Cardiac fibroblast (primary cell): ENCODE measurements at regions not wholly inside any gene's neighbourhood (a gene's known extent, or its start where the extent isn't known, plus 50 kb on each side); places are given as distances from the start of the nearest gene placed in this dataset.

Source experiments
- DNase-seq, 2 donors: peaks; one replicate each; pipeline versions ENCODE4 v3.0.0 to v3.0.0-alpha.2; 2010; ENCODE audit warnings: low read depth in 2 of 2
- H3K4me3 ChIP-seq, 2 donors: replicated peaks in 1 of 2; 1 replicate in 1 of 2; 2 replicates in 1 of 2; pipeline ENCODE4 v1.5.1; 2011; ENCODE audit warnings: low read depth in 2 of 2, low read length in 2 of 2, mild to moderate bottlenecking in 2 of 2, moderate library complexity in 1 of 2
- TF ChIP-seq, protein P1 (sequence below): IDR thresholded peaks from one replicate; pipeline ENCODE4 v1.5.1; 2011; ENCODE audit warnings: low read depth, mild to moderate bottlenecking, low read length, inconsistent platforms

DNA sequence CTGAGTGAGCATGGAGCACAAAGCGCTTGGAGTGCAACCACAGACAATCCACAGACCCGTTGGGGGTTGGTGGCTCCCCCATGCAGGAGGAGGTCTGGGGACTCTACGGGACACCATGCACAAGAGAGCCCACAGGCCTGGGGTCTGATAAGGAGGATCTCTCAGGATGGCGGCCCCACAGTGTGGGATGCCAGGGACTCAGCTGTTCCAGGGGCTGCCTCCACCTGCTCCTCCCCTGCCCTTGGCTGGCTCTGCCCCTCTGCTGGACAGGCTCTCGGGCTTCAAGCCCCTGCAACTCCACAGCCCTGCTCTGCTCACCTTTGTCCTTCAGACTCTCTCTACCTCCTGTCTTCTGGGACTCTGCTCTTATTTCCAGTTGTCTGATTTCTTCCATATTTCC lies 184.5 kb upstream of the CHRNA7 start:
- TF ChIP-seq, protein P1, sequence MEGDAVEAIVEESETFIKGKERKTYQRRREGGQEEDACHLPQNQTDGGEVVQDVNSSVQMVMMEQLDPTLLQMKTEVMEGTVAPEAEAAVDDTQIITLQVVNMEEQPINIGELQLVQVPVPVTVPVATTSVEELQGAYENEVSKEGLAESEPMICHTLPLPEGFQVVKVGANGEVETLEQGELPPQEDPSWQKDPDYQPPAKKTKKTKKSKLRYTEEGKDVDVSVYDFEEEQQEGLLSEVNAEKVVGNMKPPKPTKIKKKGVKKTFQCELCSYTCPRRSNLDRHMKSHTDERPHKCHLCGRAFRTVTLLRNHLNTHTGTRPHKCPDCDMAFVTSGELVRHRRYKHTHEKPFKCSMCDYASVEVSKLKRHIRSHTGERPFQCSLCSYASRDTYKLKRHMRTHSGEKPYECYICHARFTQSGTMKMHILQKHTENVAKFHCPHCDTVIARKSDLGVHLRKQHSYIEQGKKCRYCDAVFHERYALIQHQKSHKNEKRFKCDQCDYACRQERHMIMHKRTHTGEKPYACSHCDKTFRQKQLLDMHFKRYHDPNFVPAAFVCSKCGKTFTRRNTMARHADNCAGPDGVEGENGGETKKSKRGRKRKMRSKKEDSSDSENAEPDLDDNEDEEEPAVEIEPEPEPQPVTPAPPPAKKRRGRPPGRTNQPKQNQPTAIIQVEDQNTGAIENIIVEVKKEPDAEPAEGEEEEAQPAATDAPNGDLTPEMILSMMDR = no peak
- no peak overlapping the region for H3K4me3 ChIP-seq
- no peak for DNase-seq

DNA sequence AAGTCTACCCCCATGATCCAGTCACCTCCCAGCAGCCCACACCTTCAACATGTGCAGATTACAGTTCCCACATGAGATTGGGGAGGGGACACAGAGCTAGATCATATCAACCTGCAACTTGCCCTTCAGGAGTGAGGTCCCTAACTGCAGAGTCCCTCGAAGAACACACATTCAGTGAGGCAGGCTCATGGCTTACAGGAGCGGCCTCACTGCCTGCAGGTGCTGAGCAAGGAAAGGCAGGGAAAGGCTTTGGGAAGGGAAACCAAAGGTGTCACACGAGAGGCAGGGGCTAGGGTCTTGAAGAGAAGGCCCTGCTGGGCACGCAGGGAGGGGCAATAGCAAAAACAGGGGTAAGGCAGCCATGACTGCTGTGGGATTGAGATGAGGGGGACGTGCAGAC lies 182.4 kb upstream of the CHRNA7 start:
- no peak overlapping the region for H3K4me3 ChIP-seq
- TF ChIP-seq, protein P1 = no peak
- no peak for DNase-seq

DNA sequence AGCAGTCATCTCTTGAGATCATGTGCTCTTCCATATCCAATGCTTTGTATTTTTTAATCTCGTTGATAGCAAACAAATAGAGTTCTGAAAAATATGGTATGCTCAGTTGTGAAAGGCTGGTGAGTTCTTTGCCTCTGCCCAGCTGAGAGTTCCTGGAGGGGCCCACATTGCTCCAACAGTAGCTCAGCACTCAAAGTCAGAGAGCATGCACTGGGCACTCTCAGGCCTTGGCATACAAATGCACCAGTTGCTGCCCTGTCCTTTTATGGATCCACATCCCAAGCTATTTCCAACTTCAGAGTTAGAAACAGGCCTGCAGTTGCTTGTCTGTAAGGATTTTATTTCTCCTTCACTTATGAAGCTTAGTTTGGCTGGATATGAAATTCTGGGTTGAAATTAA lies 181.7 kb upstream of the CHRNA7 start:
- DNase-seq = no peak
- no peak overlapping the region for H3K4me3 ChIP-seq
- TF ChIP-seq, protein P1 = no peak

DNA sequence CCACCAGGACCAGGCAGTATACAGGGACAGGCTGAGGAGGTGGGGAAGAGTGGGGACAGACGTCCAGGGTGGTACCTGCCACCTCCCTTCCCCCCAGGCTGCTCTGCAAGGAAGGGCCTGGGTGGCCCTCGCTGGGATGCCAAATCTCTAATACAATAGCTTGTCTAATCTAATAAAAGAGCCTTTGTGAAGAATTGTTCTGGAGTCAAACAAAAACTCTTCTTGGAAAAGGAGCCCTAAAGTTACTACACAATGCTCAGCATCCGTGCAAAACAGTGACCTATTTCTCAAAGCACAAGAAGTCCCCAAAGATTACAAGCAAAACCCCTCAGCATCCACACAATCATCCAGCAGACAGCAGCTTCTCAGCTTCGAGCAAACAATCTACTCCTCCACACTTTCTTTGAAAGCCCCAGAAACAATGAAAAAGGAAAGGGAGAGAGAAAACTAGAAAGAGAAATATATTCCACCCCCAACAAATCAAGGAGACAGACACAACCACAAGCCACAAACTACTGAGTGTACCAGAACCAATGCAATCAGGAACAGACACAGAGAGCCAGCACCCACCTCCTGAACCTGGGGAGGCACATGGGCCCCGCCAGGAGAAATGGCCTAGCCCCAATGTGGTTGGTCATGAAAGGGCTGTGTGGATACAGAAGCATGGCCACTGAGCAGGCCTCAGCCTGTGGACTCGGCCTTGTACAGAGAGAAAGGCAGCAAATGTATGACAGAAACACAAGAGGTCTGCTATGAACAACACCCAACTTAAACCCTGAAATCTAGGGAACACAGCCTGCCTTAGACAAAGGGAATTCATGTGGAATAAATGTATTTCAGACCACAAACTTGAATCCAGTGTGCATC lies 177.1 kb upstream of the CHRNA7 start:
- TF ChIP-seq, protein P1 = no peak
- no peak for DNase-seq
- no peak overlapping the region for H3K4me3 ChIP-seq

DNA sequence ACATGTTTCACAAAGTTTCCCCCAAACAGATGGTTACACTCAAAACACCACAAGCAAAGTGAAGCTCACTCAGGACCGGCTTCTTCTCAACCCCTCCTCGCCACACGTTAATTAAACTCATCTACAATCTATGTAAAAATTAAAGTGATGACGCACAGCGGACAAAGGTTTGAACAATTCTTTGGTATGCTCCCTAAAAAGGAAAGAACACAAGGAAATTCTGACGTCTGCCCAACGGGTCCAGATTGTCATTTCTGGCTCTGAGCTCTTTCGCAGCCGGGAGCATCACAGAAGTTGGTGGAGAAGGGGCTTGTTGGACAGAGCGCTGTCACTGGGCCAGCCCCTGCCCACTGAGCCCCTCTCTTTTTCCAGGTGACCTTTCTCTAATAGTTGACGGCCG lies 173.7 kb upstream of the CHRNA7 start:
- no peak overlapping the region for H3K4me3 ChIP-seq
- no peak for DNase-seq
- TF ChIP-seq, protein P1 = no peak

DNA sequence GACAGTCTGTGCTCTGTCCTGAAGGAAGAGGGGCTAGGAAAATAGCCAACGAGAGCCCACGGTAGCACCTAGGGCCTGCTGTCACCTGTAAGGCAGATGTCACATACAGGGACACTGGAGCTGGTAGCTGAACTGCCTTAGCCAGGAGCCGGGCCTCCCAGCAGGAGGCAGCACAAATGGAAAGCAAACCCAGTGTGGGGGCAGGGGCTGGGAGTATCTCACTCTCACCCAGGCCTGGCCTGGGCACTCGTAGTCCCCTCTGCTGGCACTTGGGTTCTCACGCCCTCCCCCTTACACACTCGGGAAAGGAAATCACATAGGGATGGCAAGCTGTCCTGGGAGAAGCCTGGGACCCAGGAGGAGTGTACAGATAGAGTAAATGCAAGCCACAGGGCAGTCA lies 173.1 kb upstream of the CHRNA7 start:
- H3K4me3 ChIP-seq = no peak overlapping the region
- TF ChIP-seq, protein P1 = no peak
- DNase-seq = no peak

DNA sequence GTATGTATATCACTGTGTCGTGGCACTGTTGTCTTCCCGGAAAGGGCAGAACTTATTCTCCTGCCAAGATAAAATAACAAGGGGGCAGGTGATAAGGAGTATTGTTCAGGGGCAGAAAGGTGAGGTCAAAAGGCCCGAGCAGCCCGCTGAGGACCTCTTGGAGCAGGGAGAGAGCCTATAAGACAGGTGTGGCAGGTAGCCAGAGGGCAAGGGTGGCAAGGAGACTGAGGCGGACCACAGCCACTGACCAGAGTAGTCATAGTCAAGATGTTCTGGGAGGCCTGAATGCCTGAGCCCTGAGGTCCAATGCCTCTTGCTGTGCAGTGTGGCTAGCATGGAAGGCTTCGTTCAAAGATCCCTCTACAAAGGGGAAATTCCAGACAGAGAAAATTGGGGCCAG lies 172.3 kb upstream of the CHRNA7 start:
- TF ChIP-seq, protein P1 = no peak
- H3K4me3 ChIP-seq = no peak overlapping the region
- DNase-seq = no peak
